GM18519 (cell line): ENCODE measurements at regions not wholly inside any gene's neighbourhood (a gene's known extent, or its start where the extent isn't known, plus 50 kb on each side); places are given as distances from the start of the nearest gene placed in this dataset.
"Not testable (repeated sequence)": the region's sequence is repeated elsewhere in the genome, so short reads cannot be mapped to it uniquely, and the experiment has no call there.

Source experiments
- ATAC-seq: cut with Tn5 transposase; IDR thresholded peaks from one replicate; pipeline ENCODE4 v1.9.1; 2021; ENCODE audit warnings: mild to moderate bottlenecking, moderate library complexity; ENCODE audit not compliant: unreplicated experiment, low FRiP score

GRCh38 chr3:103554451-103554850, 1119.6 kb downstream of the ZPLD1 start:
- ATAC-seq = no peak

GRCh38 chr3:103564116-103564515, 1129.3 kb downstream of the ZPLD1 start:
- not testable (repeated sequence) for ATAC-seq

- no peak for ATAC-seq
These were observed 1151.0 kb downstream of the ZPLD1 start for GRCh38 chr3:103585809-103586208.

GRCh38 chr3:103589770-103590169, 1155.0 kb downstream of the ZPLD1 start:
- ATAC-seq = no peak

- ATAC-seq = no peak
These were observed 1166.0 kb downstream of the ZPLD1 start for GRCh38 chr3:103600844-103601243.

GRCh38 chr3:103601666-103602065, 1166.9 kb downstream of the ZPLD1 start:
- ATAC-seq = no peak

- ATAC-seq = no peak
These were observed 1174.7 kb downstream of the ZPLD1 start for GRCh38 chr3:103609472-103609871.

GRCh38 chr3:103613397-103614156, 1178.8 kb downstream of the ZPLD1 start:
- ATAC-seq = no peak

GRCh38 chr3:103614719-103615118, 1179.9 kb downstream of the ZPLD1 start:
- ATAC-seq = no peak

GRCh38 chr3:103617961-103618360, 1183.1 kb downstream of the ZPLD1 start:
- no peak for ATAC-seq

GRCh38 chr3:103624271-103624670, 1189.5 kb downstream of the ZPLD1 start:
- ATAC-seq = no peak

GRCh38 chr3:103629391-103629790, 1194.6 kb downstream of the ZPLD1 start:
- ATAC-seq = no peak

GRCh38 chr3:103644450-103644849, 1209.6 kb downstream of the ZPLD1 start:
- ATAC-seq = no peak

GRCh38 chr3:103653996-103654395, 1219.2 kb downstream of the ZPLD1 start:
- ATAC-seq = no peak

- ATAC-seq = no peak
These were observed 1222.9 kb downstream of the ZPLD1 start for GRCh38 chr3:103657756-103658155.

GRCh38 chr3:103660810-103661209, 1226.0 kb downstream of the ZPLD1 start:
- ATAC-seq = no peak

GRCh38 chr3:103662591-103662990, 1227.8 kb downstream of the ZPLD1 start:
- no peak for ATAC-seq

GRCh38 chr3:103672346-103672745, 1237.5 kb downstream of the ZPLD1 start:
- ATAC-seq = no peak

GRCh38 chr3:103684904-103685303, 1250.1 kb downstream of the ZPLD1 start:
- ATAC-seq = no peak

GRCh38 chr3:103685939-103686338, 1251.1 kb downstream of the ZPLD1 start:
- ATAC-seq = no peak

- ATAC-seq = no peak
These were observed 1255.7 kb downstream of the ZPLD1 start for GRCh38 chr3:103690536-103690935.

- ATAC-seq = no peak
These were observed 1259.0 kb downstream of the ZPLD1 start for GRCh38 chr3:103693831-103694230.

- ATAC-seq = no peak
These were observed 1263.8 kb downstream of the ZPLD1 start for GRCh38 chr3:103698646-103699045.
